GM12873 (cell line): ENCODE measurements at regions not wholly inside any gene's neighbourhood (a gene's known extent, or its start where the extent isn't known, plus 50 kb on each side); places are given as distances from the start of the nearest gene placed in this dataset.

ENCODE experiments used
- CTCF ChIP-seq: IDR thresholded peaks from 2 replicates; pipeline ENCODE4 v1.5.1; 2012; ENCODE audit warnings: low read depth, mild to moderate bottlenecking, moderate library complexity, low read length, control low read depth; ENCODE audit not compliant: insufficient read depth; ENCODE audit errors: missing control alignments

GRCh38 chr13:26456650-26457049 is 100.8 kb upstream of the WASF3 start:
- no peak for TF ChIP-seq CTCF

DNA sequence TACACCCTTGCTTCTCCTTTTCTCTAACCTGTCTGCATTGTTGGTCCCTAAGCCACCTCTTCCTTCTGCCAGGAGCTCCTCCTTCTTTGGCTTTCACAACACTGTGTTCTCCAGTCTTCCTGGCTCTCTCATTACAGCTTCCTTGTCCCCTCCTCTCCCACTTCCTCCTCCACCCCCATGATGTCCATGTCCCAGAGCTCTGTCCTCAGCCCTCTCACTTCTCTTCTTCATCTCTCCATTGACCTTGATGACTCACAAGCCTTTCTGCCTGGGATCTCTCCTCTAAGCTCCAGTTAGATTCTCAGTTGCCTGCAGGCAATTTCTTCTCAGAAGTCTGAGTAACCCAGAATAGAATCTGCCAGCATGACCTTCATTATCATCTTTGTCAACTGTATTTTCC is 100.3 kb upstream of the WASF3 start:
- no peak for TF ChIP-seq CTCF

DNA sequence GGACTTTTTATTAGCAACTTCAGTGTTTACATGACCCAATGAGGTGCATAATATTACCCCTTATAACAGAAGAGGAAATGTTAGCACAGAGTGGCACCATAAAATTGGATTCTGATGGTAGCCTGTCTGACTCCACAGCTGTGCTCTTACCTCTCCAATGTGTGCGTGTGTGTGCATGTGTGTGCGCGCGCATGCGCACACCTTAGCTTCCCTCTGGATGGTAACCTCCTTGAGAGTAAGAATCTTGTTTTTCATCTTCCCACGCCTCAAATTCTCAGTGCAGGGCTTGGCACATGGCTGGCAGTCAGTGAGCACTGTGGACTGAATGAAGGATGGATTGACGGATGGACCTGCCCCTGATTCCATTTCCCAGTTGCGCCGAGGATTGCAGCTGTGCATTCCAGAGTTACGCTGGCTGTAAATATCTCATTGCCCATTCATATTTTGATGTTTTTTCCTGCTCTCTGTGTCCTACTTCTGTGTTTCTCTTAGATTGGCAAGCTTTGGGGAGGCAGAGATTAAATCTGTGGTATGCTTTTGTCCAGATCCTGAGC is 99.2 kb upstream of the WASF3 start:
- no peak for TF ChIP-seq CTCF

DNA sequence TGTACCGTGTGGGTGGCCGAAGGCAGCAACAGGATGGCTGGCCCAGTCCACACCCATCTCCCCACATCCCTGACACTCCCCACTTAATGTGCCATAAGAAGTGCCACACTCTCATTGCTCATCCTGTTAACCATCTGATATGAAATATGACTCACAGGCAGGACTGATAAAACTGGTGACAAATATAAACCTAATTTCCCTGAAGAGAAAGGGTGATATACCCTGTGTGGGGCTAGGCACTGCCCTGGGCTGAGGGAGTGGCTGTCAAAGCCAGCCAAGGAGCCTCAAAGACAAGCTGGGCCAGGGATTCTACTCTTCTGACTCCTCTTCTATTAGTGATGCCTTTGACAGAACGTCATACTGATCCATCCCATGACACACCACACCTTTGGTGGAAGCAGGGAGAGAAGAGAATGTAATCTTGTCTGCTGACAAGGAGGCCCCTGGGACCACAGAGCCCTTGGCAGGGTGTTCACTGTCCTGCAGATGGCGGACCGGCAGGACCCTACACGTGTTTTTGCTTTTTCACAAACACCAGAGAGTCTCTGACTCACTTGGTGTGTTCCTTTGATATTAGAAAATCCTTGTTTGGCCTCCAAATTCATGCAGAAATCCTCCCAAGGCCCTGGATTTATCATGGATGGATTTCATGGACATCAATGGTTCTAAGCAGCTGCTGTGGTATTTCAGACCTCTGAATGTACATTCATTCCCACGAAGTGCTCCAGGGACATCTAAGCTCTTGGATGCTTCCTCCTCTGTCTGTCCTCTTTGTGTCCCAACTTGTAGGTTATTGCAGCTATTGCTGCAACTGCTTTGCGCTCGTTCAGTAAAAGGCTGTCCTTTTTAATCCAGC is 98.0 kb upstream of the WASF3 start:
- no peak for TF ChIP-seq CTCF

DNA sequence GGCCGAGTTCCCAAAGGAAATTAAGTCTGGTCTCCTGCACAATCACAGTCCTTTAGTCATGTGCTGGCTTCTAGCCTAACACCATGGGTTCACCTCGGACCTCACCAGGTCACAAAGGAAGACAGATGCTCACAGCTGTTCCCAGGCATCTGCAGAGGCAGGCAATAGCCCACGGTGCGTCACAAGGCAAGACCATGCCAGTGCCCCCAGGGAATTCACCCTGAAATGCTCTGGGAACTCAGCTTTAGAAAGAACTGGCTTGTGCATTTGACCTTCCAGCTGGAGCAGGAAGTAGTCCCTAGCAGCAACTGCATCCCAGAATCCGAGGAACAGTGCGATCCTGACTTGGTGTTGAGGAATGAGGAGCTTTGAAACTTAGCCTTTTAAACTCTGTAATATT is 96.8 kb upstream of the WASF3 start:
- TF ChIP-seq CTCF: no peak

DNA sequence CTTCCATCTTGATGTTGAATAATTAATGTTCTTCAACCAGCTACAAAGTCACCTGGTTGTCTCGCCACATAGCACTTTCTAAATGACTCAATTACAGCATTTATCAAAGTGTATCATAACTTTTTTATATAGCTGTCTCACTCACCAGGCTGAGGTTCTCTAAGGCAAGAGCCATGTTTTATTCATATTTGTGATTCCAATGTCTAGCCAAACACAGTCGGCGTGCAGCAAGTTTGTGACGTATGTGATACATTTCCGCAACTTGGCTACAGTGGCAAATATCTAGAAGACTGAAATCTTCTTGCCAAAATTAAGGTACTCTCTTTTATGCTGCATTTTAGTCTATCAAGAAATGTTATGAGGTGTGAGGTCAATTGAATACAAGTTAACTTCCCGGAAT is 94.2 kb upstream of the WASF3 start:
- no peak for TF ChIP-seq CTCF

DNA sequence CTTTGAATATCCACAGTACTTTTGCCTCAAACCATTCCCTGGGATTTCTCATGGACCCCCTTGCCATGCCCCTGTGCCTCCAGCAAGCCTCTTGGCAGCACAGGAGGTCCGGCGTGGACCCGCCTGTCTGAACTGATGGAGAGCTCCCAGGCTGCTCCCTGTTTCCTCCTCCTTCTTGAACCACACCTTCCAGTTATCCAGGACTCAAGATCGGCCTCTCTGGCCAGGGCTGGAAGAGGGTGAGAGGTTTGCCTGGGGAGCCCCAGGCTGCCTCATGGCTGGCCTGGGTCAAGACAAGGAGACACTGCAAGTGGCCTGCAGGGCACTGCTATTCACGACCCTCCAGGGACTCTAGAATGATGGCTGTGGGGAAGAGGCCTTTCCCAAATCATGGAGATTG is 93.6 kb upstream of the WASF3 start:
- no peak for TF ChIP-seq CTCF
